ENCODE measurements at regions not wholly inside any gene's neighbourhood (a gene's known extent, or its start where the extent isn't known, plus 50 kb on each side); places are given as distances from the start of the nearest gene placed in this dataset.

- no peak for DNase-seq (ENCODE audit: low spot score in 2 of 2)
- no peak overlapping the region for H3K4me3 ChIP-seq
- WGBS, 2 donors = 70 to 79% methylated on average over 4 of the region's 4 CpGs
Observed at GRCh38 chr16:54231919-54232318, 54.7 kb downstream of the IRX3 start.

GRCh38 chr16:54231336-54231735, 55.3 kb downstream of the IRX3 start:
- H3K4me1 ChIP-seq = no peaks in the 10 kb centered on the region
- no peak for TF ChIP-seq EP300 (IDR thresholded peaks at IDR 0.05)
- TF ChIP-seq POLR2A (IDR thresholded peaks at IDR 0.05) = no peak
- no peak for TF ChIP-seq CTCF (IDR thresholded peaks at IDR 0.05)
- WGBS, 2 donors = 17 to 21% methylated on average over 1 of the region's 1 CpG
- H3K36me3 ChIP-seq = no peaks in the 10 kb centered on the region
- H3K9me3 ChIP-seq = peaks cover 0 to 9% (median 0%) of the 10 kb centered on the region in 4 donors
- H3K4me3 ChIP-seq = no peak overlapping the region
- DNase-seq (ENCODE audit: low spot score in 2 of 2) = no peak
- no peak overlapping the region for H3K27ac ChIP-seq
- no peaks in the 10 kb centered on the region for H3K27me3 ChIP-seq

More at GRCh38 chr16:54231919-54232318, 54.7 kb downstream of the IRX3 start:
- H3K4me1 ChIP-seq = no peaks in the 10 kb centered on the region
- H3K27ac ChIP-seq = no peak overlapping the region
- TF ChIP-seq POLR2A (IDR thresholded peaks at IDR 0.05) (no peak), CTCF (IDR thresholded peaks at IDR 0.05) (no peak), EP300 (IDR thresholded peaks at IDR 0.05) (no peak)
- no peaks in the 10 kb centered on the region for H3K27me3 ChIP-seq
- peaks cover 0 to 9% (median 0%) of the 10 kb centered on the region in 4 donors for H3K9me3 ChIP-seq
- H3K36me3 ChIP-seq = no peaks in the 10 kb centered on the region

- H3K27me3 ChIP-seq = no peaks in the 10 kb centered on the region
- TF ChIP-seq POLR2A (IDR thresholded peaks at IDR 0.05) (no peak), CTCF (IDR thresholded peaks at IDR 0.05) (no peak)
- H3K4me3 ChIP-seq = no peak overlapping the region
- 96 to 99% methylated on average over 3 of the region's 3 CpGs for WGBS, 2 donors
- no peaks in the 10 kb centered on the region for H3K36me3 ChIP-seq
- H3K9me3 ChIP-seq = peaks cover 0 to 9% (median 0%) of the 10 kb centered on the region in 4 donors
- no peak overlapping the region for H3K27ac ChIP-seq
- DNase-seq (ENCODE audit: low spot score in 2 of 2) = no peak
- no peaks in the 10 kb centered on the region for H3K4me1 ChIP-seq
Observed at GRCh38 chr16:54228325-54228724, 58.3 kb downstream of the IRX3 start.

GRCh38 chr16:54226296-54227010, 60.1 kb downstream of the IRX3 start:
- no peak for DNase-seq (ENCODE audit: low spot score in 2 of 2)
- Histone ChIP-seq H3K9me3 (peaks cover 0 to 9% (median 0%) of the 10 kb centered on the region in 4 donors), H3K36me3 (no peaks in the 10 kb centered on the region), H3K4me1 (no peaks in the 10 kb centered on the region), H3K27me3 (no peaks in the 10 kb centered on the region), H3K27ac (no peak overlapping the region), H3K4me3 (no peak overlapping the region)
- 76 to 78% methylated on average over 10 of the region's 10 CpGs for WGBS, 2 donors
- TF ChIP-seq EP300 (IDR thresholded peaks at IDR 0.05) (no peak), CTCF (IDR thresholded peaks at IDR 0.05) (no peak)

GRCh38 chr16:54219709-54220108, 66.9 kb downstream of the IRX3 start:
- peaks cover 0 to 8% (median 0%) of the 10 kb centered on the region in 4 donors for H3K4me1 ChIP-seq
- no peak overlapping the region for H3K27ac ChIP-seq
- H3K36me3 ChIP-seq = no peaks in the 10 kb centered on the region
- DNase-seq (ENCODE audit: low spot score in 2 of 2) = no peak
- H3K4me3 ChIP-seq = no peak overlapping the region
- 72 to 76% methylated on average over 2 of the region's 2 CpGs for WGBS, 2 donors
- no peaks in the 10 kb centered on the region for H3K9me3 ChIP-seq
- no peak for TF ChIP-seq POLR2A (IDR thresholded peaks at IDR 0.05)
- TF ChIP-seq CTCF (IDR thresholded peaks at IDR 0.05) = no peak
- TF ChIP-seq EP300 (IDR thresholded peaks at IDR 0.05) = no peak
- H3K27me3 ChIP-seq = no peaks in the 10 kb centered on the region

Data from tibial nerve (tissue), 4 donors.